ENCODE measurements at regions not wholly inside any gene's neighbourhood (a gene's known extent, or its start where the extent isn't known, plus 50 kb on each side); places are given as distances from the start of the nearest gene placed in this dataset.

DNA sequence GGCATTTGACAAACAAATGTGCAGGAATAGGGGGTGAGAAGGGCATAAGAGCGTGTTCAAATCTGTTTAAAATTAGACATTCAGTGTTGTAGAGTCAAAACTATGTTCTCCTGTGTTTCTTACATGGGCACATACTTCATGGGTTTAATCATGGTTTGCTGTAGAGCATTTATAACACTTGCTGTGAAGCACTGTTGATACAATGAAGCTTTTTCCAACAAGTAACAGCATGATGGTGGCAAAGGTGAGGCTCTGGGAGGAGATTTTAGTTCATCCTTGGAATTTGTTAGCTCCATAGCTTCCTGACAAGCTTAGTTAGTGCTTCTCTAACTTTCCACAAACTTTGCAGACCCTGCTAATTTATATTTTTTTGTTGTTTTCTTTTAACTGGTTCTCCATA lies 900.7 kb downstream of the TFAP2A start:
- WGBS, 2 donors = 89 to 97% methylated on average over 1 of the region's 1 CpG
- Histone ChIP-seq H3K27ac (no peak overlapping the region), H3K36me3 (no peaks in the 10 kb centered on the region), H3K4me3 (replicated peaks in 1 of 3) (no peak overlapping the region), H3K9me3 (no peaks in the 10 kb centered on the region), H3K4me1 (no peaks in the 10 kb centered on the region), H3K27me3 (no peaks in the 10 kb centered on the region)
- TF ChIP-seq POLR2A (IDR thresholded peaks at IDR 0.05) = no peak
- TF ChIP-seq, protein P1, sequence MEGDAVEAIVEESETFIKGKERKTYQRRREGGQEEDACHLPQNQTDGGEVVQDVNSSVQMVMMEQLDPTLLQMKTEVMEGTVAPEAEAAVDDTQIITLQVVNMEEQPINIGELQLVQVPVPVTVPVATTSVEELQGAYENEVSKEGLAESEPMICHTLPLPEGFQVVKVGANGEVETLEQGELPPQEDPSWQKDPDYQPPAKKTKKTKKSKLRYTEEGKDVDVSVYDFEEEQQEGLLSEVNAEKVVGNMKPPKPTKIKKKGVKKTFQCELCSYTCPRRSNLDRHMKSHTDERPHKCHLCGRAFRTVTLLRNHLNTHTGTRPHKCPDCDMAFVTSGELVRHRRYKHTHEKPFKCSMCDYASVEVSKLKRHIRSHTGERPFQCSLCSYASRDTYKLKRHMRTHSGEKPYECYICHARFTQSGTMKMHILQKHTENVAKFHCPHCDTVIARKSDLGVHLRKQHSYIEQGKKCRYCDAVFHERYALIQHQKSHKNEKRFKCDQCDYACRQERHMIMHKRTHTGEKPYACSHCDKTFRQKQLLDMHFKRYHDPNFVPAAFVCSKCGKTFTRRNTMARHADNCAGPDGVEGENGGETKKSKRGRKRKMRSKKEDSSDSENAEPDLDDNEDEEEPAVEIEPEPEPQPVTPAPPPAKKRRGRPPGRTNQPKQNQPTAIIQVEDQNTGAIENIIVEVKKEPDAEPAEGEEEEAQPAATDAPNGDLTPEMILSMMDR (IDR thresholded peaks at IDR 0.05) = no peak
- no peak for DNase-seq
- intact Hi-C loops (cut with DNase I) = no loop called here

- DNase-seq = no peak
- Histone ChIP-seq H3K27me3 (no peaks in the 10 kb centered on the region), H3K9me3 (no peaks in the 10 kb centered on the region), H3K4me3 (replicated peaks in 1 of 3) (no peak overlapping the region), H3K27ac (no peak overlapping the region), H3K36me3 (no peaks in the 10 kb centered on the region), H3K4me1 (no peaks in the 10 kb centered on the region)
- 58 to 67% methylated on average over 1 of the region's 1 CpG for WGBS, 2 donors
- intact Hi-C loops (cut with DNase I) = no loop called here
- TF ChIP-seq, protein P1 (IDR thresholded peaks at IDR 0.05) = no peak
- no peak for TF ChIP-seq POLR2A (IDR thresholded peaks at IDR 0.05)
Measured at GRCh38 chr6:9511157-9511556, 903.7 kb downstream of the TFAP2A start.

DNA sequence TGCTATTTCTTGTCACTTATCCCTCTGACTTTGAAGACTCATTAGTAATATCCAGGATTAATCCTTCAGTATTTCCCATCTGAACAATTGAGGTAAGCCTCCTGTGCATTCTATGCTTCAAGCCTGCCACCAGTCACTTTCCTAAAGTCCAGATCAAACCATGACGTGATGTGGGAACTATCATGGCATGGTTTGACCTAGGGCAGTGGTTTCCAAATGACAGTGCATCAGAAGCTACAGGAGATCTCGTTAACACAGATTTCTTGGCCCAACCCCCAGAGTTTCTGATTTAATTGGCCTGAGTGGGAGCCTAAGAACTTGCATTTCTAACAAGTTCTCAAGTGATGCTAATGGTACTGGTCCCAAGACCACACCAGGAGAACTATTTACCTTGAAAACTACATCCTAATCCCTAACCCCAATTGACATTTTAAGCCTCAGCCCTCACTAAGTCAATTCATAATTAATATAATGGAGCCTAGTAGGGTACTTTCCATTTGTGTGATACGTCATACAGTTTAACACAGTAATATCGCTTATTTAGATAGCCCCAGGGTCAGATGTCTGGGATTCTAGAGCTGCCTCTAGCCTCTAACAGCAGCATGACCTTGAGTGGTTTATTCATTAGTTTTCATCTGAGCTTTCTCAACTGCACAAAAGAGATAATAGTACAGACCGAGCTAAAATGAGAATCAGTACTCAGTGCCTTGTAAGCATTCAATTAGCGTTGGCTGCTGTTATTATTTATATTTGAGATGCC lies 907.6 kb downstream of the TFAP2A start:
- 85 to 87% methylated on average over 6 of the region's 6 CpGs for WGBS, 2 donors
- TF ChIP-seq POLR2A (IDR thresholded peaks at IDR 0.05) = no peak
- TF ChIP-seq, protein P1 (IDR thresholded peaks at IDR 0.05) = no peak
- Histone ChIP-seq H3K27ac (no peak overlapping the region), H3K4me1 (no peaks in the 10 kb centered on the region), H3K27me3 (no peaks in the 10 kb centered on the region), H3K9me3 (no peaks in the 10 kb centered on the region), H3K4me3 (replicated peaks in 1 of 3) (no peak overlapping the region), H3K36me3 (no peaks in the 10 kb centered on the region)
- no peak for DNase-seq
- intact Hi-C loops (cut with DNase I) = no loop called here

DNA sequence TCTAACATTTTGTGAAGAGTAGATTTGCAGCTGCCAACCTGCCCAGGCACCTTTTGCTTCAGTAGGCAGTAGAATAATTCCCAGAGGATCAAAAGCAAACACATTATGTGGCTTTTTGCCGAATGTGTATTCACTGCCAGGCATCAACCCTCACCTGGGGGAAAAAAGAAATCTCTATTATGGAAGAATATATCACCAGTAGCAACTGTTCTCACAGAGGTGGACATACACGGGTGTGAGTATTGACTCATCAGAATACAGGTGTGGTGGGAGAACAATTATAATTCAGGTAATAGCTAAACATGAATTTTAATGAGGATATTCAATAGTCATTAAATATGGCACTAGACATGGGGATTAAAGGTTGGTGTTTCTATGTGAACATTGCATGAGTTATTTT lies 910.7 kb downstream of the TFAP2A start:
- Histone ChIP-seq H3K27ac (no peak overlapping the region), H3K4me1 (no peaks in the 10 kb centered on the region), H3K9me3 (no peaks in the 10 kb centered on the region), H3K4me3 (replicated peaks in 1 of 3) (no peak overlapping the region), H3K27me3 (no peaks in the 10 kb centered on the region), H3K36me3 (no peaks in the 10 kb centered on the region)
- no peak for DNase-seq
- 76 to 84% methylated on average over 2 of the region's 2 CpGs for WGBS, 2 donors
- intact Hi-C loops (cut with DNase I) = no loop called here
- no peak for TF ChIP-seq POLR2A (IDR thresholded peaks at IDR 0.05)
- TF ChIP-seq, protein P1 (IDR thresholded peaks at IDR 0.05) = no peak

GRCh38 chr6:9503111-9503761 lies 911.6 kb downstream of the TFAP2A start:
- no peaks in the 10 kb centered on the region for H3K27me3 ChIP-seq
- no peaks in the 10 kb centered on the region for H3K9me3 ChIP-seq
- H3K36me3 ChIP-seq = no peaks in the 10 kb centered on the region
- H3K4me1 ChIP-seq = no peaks in the 10 kb centered on the region
- TF ChIP-seq POLR2A (IDR thresholded peaks at IDR 0.05) = no peak
- TF ChIP-seq, protein P1 (IDR thresholded peaks at IDR 0.05) = no peak
- intact Hi-C loops (cut with DNase I) = no loop called here
- 60 to 74% methylated on average over 7 of the region's 7 CpGs for WGBS, 2 donors
- H3K4me3 ChIP-seq (replicated peaks in 1 of 3) = no peak overlapping the region
- no peak overlapping the region for H3K27ac ChIP-seq
- no peak for DNase-seq
